H1 (cell line): ENCODE measurements at regions not wholly inside any gene's neighbourhood (a gene's known extent, or its start where the extent isn't known, plus 50 kb on each side); places are given as distances from the start of the nearest gene placed in this dataset.

Experiments
- CTCF ChIA-PET: fragments of 300-600 bp; sonication (Branson Sonifier 250); formaldehyde crosslinking; loops from one replicate; lab custom pipeline; 2021; ENCODE audit not compliant: partially characterized antibody; lab: Charles Lee
- POLR2A ChIA-PET: fragments of 300-600 bp; sonication (Branson Sonifier 250); formaldehyde crosslinking; loops from one replicate; lab custom pipeline; 2021; ENCODE audit warnings: inconsistent platforms; ENCODE audit not compliant: partially characterized antibody; lab: Charles Lee
- DNase-seq, 2 experiments: peaks; one replicate each; pipeline versions ENCODE4 v3.0.0 to v3.0.0-alpha.2; 2010 to 2022; ENCODE audit warnings: low spot score in 2 of 2, low read depth in 1 of 2, mixed read lengths in 1 of 2
- FAIRE-seq: peaks from 2 replicates; lab custom pipeline; 2011; peaks lifted over from hg19 to GRCh38; lab: Jason Lieb, UNC
- H2AFZ ChIP-seq: 2 replicates; pipeline ENCODE4 v1.8.1; 2012; ENCODE audit warnings: low read length, inconsistent platforms
- H2AK5ac ChIP-seq: 2 replicates; pipeline ENCODE4 v1.6.1; 2013; ENCODE audit warnings: low read depth, low read length
- H2BK120ac ChIP-seq: replicated peaks from 2 replicates; pipeline ENCODE3; 2013; ENCODE audit warnings: low read depth, low read length, inconsistent platforms
- H2BK12ac ChIP-seq: 2 replicates; pipeline ENCODE4 v1.6.1; 2013; ENCODE audit warnings: low read depth, low read length
- H2BK15ac ChIP-seq: 2 replicates; pipeline ENCODE4 v1.6.1; 2013; ENCODE audit warnings: low read length
- H2BK20ac ChIP-seq: 2 replicates; pipeline ENCODE4 v1.6.1; 2013; ENCODE audit warnings: low read length
- H2BK5ac ChIP-seq: 2 replicates; pipeline ENCODE4 v1.6.1; 2013; ENCODE audit warnings: low read depth, low read length
- H3K14ac ChIP-seq: 2 replicates; pipeline ENCODE4 v1.6.1; 2013; ENCODE audit warnings: inconsistent platforms; ENCODE audit not compliant: insufficient read length
- H3K18ac ChIP-seq: 2 replicates; pipeline ENCODE4 v1.6.1; 2013; ENCODE audit warnings: low read length; ENCODE audit errors: extremely low read depth
- H3K23ac ChIP-seq: 2 replicates; pipeline ENCODE4 v1.6.1; 2013; ENCODE audit warnings: inconsistent platforms; ENCODE audit not compliant: insufficient read length
- H3K23me2 ChIP-seq: 2 replicates; pipeline ENCODE4 v1.6.1; 2013; ENCODE audit warnings: low read depth, low read length
- H3K27ac ChIP-seq: 2 replicates; pipeline ENCODE4 v1.6.1; 2011; ENCODE audit warnings: low read depth, low read length, inconsistent platforms
- H3K27me3 ChIP-seq, 4 experiments: replicated peaks in 1 of 4; 1 replicate in 1 of 4; 2 replicates in 3 of 4; pipeline versions ENCODE4 v1.6.1 to v1.8.1; 2011 to 2013; ENCODE audit warnings: low read length in 3 of 4, mild to moderate bottlenecking in 3 of 4, inconsistent platforms in 2 of 4, mixed read lengths in 2 of 4, moderate library complexity in 1 of 4; ENCODE audit not compliant: control insufficient read depth in 3 of 4, insufficient read depth in 3 of 4; ENCODE audit errors: extremely low read depth in 1 of 4
- H3K36me3 ChIP-seq, 4 experiments: 2 replicates each; pipeline versions ENCODE4 v1.6.1 to v1.8.1; 2011 to 2013; ENCODE audit warnings: mild to moderate bottlenecking in 4 of 4, low read length in 3 of 4, moderate library complexity in 2 of 4, control low read depth in 1 of 4, inconsistent platforms in 1 of 4; ENCODE audit not compliant: insufficient read depth in 4 of 4, control insufficient read depth in 2 of 4
- H3K4ac ChIP-seq: replicated peaks from 2 replicates; pipeline ENCODE3; 2013; ENCODE audit warnings: low read length, low read depth, mixed read lengths, inconsistent platforms; ENCODE audit not compliant: insufficient read length
- H3K4me1 ChIP-seq, 4 experiments: replicated peaks in 1 of 4; 1 replicate in 1 of 4; 2 replicates in 3 of 4; pipeline versions ENCODE4 v1.6.1 to v1.8.1; 2011 to 2013; ENCODE audit warnings: low read length in 3 of 4, inconsistent platforms in 2 of 4, mixed read lengths in 1 of 4; ENCODE audit not compliant: insufficient read depth in 4 of 4, control insufficient read depth in 3 of 4
- H3K4me2 ChIP-seq, 2 experiments: 2 replicates each; pipeline versions ENCODE4 v1.6.1 to v1.8.1; 2011 to 2013; ENCODE audit warnings: low read depth in 2 of 2, low read length in 2 of 2, control low read depth in 1 of 2, inconsistent platforms in 1 of 2, mild to moderate bottlenecking in 1 of 2; ENCODE audit not compliant: insufficient read depth in 1 of 2
- H3K4me3 ChIP-seq, 4 experiments: fragments of 200-600, 300-600 bp in 1 of 4; sonication (generic), shearing (Covaris generic), sonication (Bioruptor Twin) in 1 of 4; 2 replicates each; pipeline versions ENCODE4 v1.5.1 to v1.8.1; 2011 to 2016; ENCODE audit warnings: low read length in 4 of 4, low read depth in 3 of 4, control low read depth in 2 of 4, inconsistent platforms in 2 of 4, mild to moderate bottlenecking in 2 of 4, mixed read lengths in 1 of 4, moderate library complexity in 1 of 4; ENCODE audit not compliant: insufficient read depth in 2 of 4; ENCODE audit errors: extremely low read depth in 1 of 4
- H3K56ac ChIP-seq: replicated peaks from 2 replicates; pipeline ENCODE3; 2013; ENCODE audit warnings: low read depth, mild to moderate bottlenecking, mixed read lengths, low read length, inconsistent platforms; ENCODE audit not compliant: insufficient read length
- H3K79me1 ChIP-seq: 2 replicates; pipeline ENCODE4 v1.6.1; 2013; ENCODE audit warnings: low read depth, low read length, control low read depth
- H3K79me2 ChIP-seq, 2 experiments: 2 replicates each; pipeline versions ENCODE4 v1.6.1 to v1.8.1; 2012 to 2013; ENCODE audit warnings: low read length in 2 of 2, mild to moderate bottlenecking in 2 of 2, inconsistent platforms in 1 of 2; ENCODE audit not compliant: insufficient read depth in 2 of 2, control insufficient read depth in 1 of 2
- H3K9ac ChIP-seq, 4 experiments: replicated peaks in 1 of 4; 1 replicate in 1 of 4; 2 replicates in 3 of 4; pipeline versions ENCODE4 v1.6.1 to v1.8.1; 2011 to 2013; ENCODE audit warnings: low read depth in 3 of 4, low read length in 3 of 4, control low read depth in 2 of 4, mild to moderate bottlenecking in 2 of 4, moderate library complexity in 2 of 4, inconsistent platforms in 1 of 4; ENCODE audit errors: extremely low read depth in 1 of 4
- H3K9me3 ChIP-seq, 2 experiments: 2 replicates each; pipeline versions ENCODE4 v1.6.1 to v1.8.1; 2012 to 2013; ENCODE audit warnings: mild to moderate bottlenecking in 2 of 2, moderate library complexity in 2 of 2, control low read depth in 1 of 2, inconsistent platforms in 1 of 2, low read depth in 1 of 2, low read length in 1 of 2, mixed read lengths in 1 of 2; ENCODE audit not compliant: insufficient read depth in 2 of 2
- H4K20me1 ChIP-seq, 2 experiments: replicated peaks in 1 of 2; 2 replicates each; pipeline versions ENCODE3 to v1.8.1; 2011 to 2013; ENCODE audit warnings: inconsistent platforms in 2 of 2, low read length in 2 of 2, mild to moderate bottlenecking in 1 of 2; ENCODE audit not compliant: insufficient read depth in 2 of 2, control insufficient read depth in 1 of 2
- H4K5ac ChIP-seq: 2 replicates; pipeline ENCODE4 v1.6.1; 2013; ENCODE audit warnings: low read length, low read depth, mixed read lengths, inconsistent platforms; ENCODE audit not compliant: insufficient read length
- H4K8ac ChIP-seq: 2 replicates; pipeline ENCODE4 v1.8.0; 2013; ENCODE audit warnings: mild to moderate bottlenecking, moderate library complexity, low read length, inconsistent platforms; ENCODE audit not compliant: insufficient read depth; ENCODE audit errors: extremely low read depth
- H4K91ac ChIP-seq: replicated peaks from 2 replicates; pipeline ENCODE3; 2013; ENCODE audit warnings: low read length, mixed read lengths, inconsistent platforms; ENCODE audit not compliant: insufficient read length
- CEBPB ChIP-seq: IDR thresholded peaks from 2 replicates; pipeline ENCODE4 v1.6.1; 2012; ENCODE audit warnings: low read depth, low read length
- CHD2 ChIP-seq: IDR thresholded peaks from 2 replicates; pipeline ENCODE4 v1.6.1; 2012; ENCODE audit warnings: low read length, improper control_type of control experiment
- KDM4A ChIP-seq: IDR thresholded peaks from one replicate; pipeline ENCODE4 v1.7.1; 2012; ENCODE audit warnings: low read depth, mild to moderate bottlenecking, moderate library complexity, low read length, inconsistent platforms; ENCODE audit not compliant: severe bottlenecking
- KDM5A ChIP-seq: fragments of 200-600 bp; IDR thresholded peaks from 2 replicates; pipeline ENCODE4 v1.7.1; 2012; ENCODE audit warnings: mild to moderate bottlenecking, low read length, inconsistent platforms, mixed read lengths
- POLR2AphosphoS5 ChIP-seq: IDR thresholded peaks from 2 replicates; pipeline ENCODE4 v1.6.1; 2011; ENCODE audit warnings: low read depth, low read length
- POU5F1 ChIP-seq: IDR thresholded peaks from 2 replicates; pipeline ENCODE4 v1.6.1; 2011; ENCODE audit warnings: low read depth, mild to moderate bottlenecking, low read length, moderate library complexity
- RXRA ChIP-seq: IDR thresholded peaks from 2 replicates; pipeline ENCODE4 v1.6.1; 2011; ENCODE audit warnings: low read depth, mild to moderate bottlenecking, low read length, moderate library complexity; ENCODE audit not compliant: insufficient read depth
- SP1 ChIP-seq: IDR thresholded peaks from 2 replicates; pipeline ENCODE4 v1.6.1; 2011; ENCODE audit warnings: low read depth, low read length
- SP4 ChIP-seq: IDR thresholded peaks from 2 replicates; pipeline ENCODE4 v1.6.1; 2012; ENCODE audit warnings: low read length, inconsistent platforms
- TCF12 ChIP-seq: IDR thresholded peaks from 2 replicates; pipeline ENCODE4 v1.6.1; 2011; ENCODE audit warnings: low read depth, mild to moderate bottlenecking, low read length
- WGBS, 2 experiments: shearing (Covaris generic) in 1 of 2; methylation state at CpG; one replicate each; pipeline versions ENCODE4 v1.1.6 to v1.1.7; 2013 to 2015; ENCODE audit warnings: low lambda C conversion rate in 2 of 2, mixed read lengths in 2 of 2, inconsistent platforms in 1 of 2, low coverage in 1 of 2, missing lambda C conversion rate in 1 of 2; ENCODE audit not compliant: insufficient replicate concordance in 2 of 2, insufficient coverage in 1 of 2, insufficient read length in 1 of 2; ENCODE audit errors: extremely low coverage in 1 of 2, missing lambda C conversion rate in 1 of 2; 5-methylcytosine and 5-hydroxymethylcytosine counted together
- TF ChIP-seq, protein P1 (sequence below): IDR thresholded peaks from 2 replicates; pipeline ENCODE4 v1.6.1; 2011; ENCODE audit warnings: low read length, improper control_type of control experiment
- TF ChIP-seq, protein P2 (sequence below): IDR thresholded peaks from 2 replicates; pipeline ENCODE4 v1.6.1; 2011; ENCODE audit warnings: low read depth, mild to moderate bottlenecking, low read length; ENCODE audit not compliant: insufficient read depth

DNA sequence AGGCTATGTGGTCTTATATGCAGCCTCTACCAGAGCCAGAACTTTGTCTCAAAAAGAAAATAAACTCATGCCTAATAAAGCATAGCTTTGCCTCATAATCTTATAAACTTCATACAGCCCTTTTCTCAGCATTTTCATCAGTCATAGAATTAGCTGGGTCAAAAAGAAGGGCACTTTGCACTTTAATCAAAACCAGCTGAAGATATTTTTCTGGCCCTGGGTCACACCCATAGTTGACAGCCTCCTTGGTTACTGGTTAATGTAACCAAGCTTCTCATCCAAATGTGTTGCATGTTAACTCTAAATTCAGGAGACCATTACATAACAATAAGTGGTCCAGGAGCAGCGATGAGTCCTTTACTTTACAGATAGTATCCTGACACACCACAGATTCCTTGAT, 558.2 kb downstream of the FLRT2 start:
- Histone ChIP-seq H2BK20ac (no peak overlapping the region), H4K20me1 (no peaks in the 10 kb centered on the region), H4K5ac (no peak overlapping the region), H3K4me1 (0 out of 7 replicates have a peak, but pooled peaks cover 0 to 2% (median 0%) of the 10 kb centered on the region in 4 experiments), H2BK15ac (no peak overlapping the region), H3K36me3 (no peaks in the 10 kb centered on the region), H3K9ac (no peak overlapping the region), H3K4me3 (no peak overlapping the region), H3K27ac (no peak overlapping the region), H3K18ac (no peak overlapping the region), H3K4ac (no peak overlapping the region), H2BK5ac (no peak overlapping the region), H2BK120ac (no peak overlapping the region), H4K8ac (no peak overlapping the region), H3K23ac (no peak overlapping the region), H3K79me2 (no peaks in the 10 kb centered on the region), H4K91ac (no peak overlapping the region), H3K4me2 (no peak overlapping the region), H2AFZ (no peak overlapping the region; the same call in 1 of the 2 replicates), H3K27me3 (no peaks in the 10 kb centered on the region), H3K9me3 (no peaks in the 10 kb centered on the region), H3K56ac (no peak overlapping the region), H3K79me1 (no peaks in the 10 kb centered on the region), H3K14ac (no peak overlapping the region), H2BK12ac (no peak overlapping the region), H2AK5ac (no peak overlapping the region), H3K23me2 (no peaks in the 10 kb centered on the region)
- ChIA-PET CTCF (interaction anchor here (1.0 kb wide), 1 partner anchor 25 kb away, joined by 3 read pairs; no protein-coding TSS in a partner anchor), POLR2A (no interaction called here)
- TF ChIP-seq CEBPB: no peak
- TF ChIP-seq KDM4A: no peak
- TF ChIP-seq SP4: no peak
- no peak for TF ChIP-seq SP1
- no peak for TF ChIP-seq TCF12
- no peak for TF ChIP-seq KDM5A
- no peak for TF ChIP-seq RXRA
- TF ChIP-seq, protein P1, sequence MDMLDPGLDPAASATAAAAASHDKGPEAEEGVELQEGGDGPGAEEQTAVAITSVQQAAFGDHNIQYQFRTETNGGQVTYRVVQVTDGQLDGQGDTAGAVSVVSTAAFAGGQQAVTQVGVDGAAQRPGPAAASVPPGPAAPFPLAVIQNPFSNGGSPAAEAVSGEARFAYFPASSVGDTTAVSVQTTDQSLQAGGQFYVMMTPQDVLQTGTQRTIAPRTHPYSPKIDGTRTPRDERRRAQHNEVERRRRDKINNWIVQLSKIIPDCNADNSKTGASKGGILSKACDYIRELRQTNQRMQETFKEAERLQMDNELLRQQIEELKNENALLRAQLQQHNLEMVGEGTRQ: no peak
- TF ChIP-seq CHD2: no peak
- TF ChIP-seq POLR2AphosphoS5: no peak
- TF ChIP-seq, protein P2, sequence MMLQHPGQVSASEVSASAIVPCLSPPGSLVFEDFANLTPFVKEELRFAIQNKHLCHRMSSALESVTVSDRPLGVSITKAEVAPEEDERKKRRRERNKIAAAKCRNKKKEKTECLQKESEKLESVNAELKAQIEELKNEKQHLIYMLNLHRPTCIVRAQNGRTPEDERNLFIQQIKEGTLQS: no peak
- no peak for TF ChIP-seq POU5F1
- no peak for FAIRE-seq
- WGBS, 2 experiments: 83% methylated on average over 1 of the region's 1 CpG; no CpG with 5 or more reads in 1 of the 2 experiments
- DNase-seq: no peak
